Activated CD8-positive, alpha-beta memory T cell treated with anti-CD3 and anti-CD28 coated beads for 48 hours (primary cell): ENCODE measurements at regions not wholly inside any gene's neighbourhood (a gene's known extent, or its start where the extent isn't known, plus 50 kb on each side); places are given as distances from the start of the nearest gene placed in this dataset.

Source experiments
- DNase-seq, 3 experiments: peaks; one replicate each; pipeline ENCODE4 v3.0.0-alpha.2; 2020; ENCODE audit warnings: low read depth in 2 of 3, low spot score in 2 of 3

DNA sequence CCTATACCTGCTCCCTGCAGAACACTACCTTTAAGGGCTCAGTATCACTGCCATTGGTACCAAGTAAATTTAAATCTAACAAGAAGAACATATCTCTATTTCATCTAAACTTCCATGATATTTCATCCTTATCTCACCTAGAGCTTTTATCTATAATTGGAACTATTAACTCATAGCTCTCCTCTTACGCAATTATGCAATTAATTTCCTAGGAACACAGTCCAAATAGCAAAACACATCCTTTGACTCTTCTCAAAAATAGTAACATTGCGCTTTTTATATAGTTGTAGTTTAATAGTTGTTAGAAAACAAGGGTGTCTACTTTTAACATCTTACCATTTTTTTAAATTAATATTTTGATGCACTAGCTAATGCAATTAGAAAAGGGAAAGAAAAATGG, 986.8 kb upstream of the SLC35B3 start:
- DNase-seq: no peak

DNA sequence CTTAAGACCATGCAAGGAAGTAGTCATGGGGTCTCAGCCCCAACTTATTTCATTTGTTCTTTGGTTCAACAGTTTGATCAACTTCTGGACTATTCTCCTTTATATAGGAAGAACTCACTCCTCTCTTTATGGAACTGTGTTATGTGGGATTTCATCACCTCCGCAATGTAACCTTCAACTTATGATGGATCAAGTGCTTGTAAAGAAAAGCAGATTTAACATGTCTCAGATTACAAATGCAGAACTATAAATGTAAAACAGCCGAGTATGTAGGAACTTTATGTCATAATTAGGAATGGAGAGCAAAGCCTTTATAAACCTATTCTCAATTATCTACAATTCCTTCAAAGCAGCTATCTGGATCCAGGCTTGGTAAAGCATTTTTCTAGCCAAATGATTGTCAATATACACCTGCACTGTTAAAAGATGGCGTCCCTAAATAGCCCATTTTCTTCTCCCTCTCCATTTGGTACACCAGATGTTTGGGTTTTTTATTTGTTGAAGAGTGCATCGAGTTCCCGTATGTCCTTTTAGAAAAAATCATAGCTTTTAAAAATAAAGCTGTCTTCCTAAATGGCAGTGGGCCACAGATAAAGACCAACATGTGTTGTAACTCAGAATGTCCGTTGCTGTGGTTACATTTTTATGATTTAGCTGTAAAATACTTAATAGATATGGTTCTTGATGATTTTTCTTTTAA, 985.1 kb upstream of the SLC35B3 start:
- DNase-seq: no peak

DNA sequence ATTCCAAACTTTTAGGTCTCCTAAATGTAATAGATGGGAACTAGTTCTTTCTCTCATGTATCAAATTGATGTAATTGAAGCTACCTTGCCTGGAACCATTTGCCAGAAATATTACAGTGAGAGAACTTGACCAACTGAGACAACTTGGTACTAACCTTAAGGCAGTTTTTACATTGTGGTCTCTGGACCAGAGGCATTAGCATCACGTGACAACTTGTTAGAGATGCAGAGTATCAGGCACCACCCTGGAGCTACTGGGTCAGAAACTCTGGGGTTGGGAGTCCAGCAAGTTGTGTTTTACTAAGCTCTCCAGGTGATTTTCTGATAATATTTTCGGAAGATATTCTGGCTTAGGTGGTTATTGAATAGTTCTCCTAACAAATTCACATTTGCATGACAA, 982.1 kb upstream of the SLC35B3 start:
- DNase-seq: no peak

DNA sequence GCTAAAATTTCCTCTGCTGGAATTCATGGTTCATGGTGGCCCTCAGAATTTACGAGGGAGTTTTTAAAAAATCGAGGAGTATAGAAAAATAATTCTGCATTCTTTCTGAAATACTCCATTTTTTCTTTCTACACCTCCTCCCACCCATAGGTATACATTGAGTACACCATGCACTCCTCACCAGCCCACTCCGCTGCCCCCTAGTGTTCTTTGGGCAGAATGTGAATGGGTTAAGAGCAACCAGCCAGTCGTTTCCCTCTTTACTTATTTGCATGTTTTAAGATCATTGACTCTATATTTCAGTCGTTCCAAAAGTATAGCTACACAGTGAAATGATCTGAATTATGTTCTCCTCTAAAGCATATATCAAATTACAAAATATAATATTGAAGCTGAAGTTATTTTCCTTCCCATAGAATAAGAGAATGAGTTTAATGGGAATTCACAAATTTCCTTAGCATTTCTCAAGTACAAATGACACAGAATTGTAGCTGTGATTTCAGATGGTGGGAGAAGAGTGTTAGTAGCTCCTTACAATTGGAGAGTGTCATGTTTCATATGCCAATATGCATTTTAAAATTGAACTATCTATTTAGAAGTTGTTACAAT, 977.7 kb upstream of the SLC35B3 start:
- DNase-seq: no peak

DNA sequence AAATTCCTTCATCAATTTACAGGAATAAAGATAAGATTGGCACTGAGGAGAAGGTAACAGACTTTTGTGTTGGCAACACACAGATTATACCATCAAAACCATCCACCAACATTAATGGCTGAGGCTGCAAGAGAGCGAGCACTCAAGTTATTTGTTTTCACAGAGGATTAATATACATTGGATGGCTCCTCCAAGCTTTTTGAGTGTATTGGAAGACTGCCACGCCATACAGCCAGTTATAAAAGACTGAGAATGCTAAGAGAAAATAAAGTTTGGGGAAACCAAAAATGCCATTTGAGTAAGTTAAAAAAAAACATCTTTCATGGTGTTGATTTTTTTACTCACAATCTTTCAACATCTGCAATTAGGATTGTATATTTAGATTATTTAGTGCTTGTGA, 973.8 kb upstream of the SLC35B3 start:
- no peak for DNase-seq

DNA sequence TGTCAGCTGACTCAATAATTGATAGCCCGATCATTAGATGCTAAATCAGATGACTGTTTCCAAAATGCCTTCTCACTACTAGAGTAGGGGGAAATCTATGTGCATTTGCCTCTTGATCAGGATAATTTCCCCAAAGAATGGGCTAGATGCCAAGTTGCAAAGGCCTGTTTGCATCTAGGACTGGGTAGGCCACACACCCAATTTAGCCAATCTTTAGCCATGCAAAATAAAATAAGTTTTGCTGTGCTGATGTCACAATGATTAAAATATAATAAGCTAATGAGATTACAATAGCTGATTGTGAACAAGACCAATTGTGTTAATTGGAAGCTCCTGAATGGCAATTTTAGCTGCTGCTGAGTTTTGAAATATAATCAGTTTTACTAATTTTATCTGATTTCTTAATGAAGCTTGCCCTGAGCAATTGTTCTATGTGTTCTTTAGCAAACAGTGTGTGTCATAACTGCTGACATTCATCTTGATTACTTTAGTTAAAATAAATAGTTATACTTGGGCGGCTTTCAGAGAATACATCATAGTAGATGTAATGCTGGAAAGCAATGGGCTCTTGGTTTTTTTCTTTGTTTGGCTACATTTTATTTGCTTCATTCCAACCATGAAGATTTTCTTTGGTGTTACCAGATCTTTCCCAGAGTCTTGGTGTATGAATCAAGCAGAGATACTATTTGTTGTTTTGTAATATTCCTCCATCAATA, 973.2 kb upstream of the SLC35B3 start:
- no peak for DNase-seq

DNA sequence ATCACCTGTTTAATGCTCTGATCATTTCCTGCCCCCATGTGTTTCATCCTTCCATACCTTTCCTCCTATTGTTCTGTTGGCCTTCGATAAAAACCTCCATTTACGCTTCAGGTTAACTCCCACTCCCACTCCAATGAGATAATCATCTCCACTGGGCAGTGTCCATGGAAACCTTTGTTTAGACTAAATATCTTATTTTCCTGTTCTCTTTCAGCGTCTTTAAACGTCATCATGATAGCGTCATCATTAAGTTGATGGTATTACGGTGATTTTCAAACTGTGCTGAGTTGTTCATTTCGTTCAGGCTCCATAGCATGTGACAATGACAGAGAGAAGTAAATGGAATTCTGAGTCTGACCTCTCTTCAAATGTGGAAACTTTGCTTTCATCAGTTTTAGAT, 970.5 kb upstream of the SLC35B3 start:
- DNase-seq: no peak

DNA sequence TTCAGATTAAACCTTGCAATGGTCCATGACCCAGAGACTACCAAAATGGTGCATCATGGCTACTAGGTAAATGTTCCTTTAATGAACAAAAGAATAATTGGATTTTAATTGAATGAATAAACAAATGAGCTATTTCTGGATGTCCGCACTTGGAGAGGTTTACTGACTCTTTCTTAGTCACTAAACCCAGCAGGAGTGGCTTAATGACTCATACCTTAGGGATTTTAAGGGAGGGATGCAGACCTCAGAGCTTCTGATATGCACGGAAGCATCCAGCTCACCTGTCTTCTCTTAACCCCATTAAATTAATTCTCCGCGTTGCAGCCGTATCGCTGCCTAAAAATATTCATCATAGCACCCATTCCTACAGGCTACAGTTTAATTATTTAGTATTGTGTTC, 970.0 kb upstream of the SLC35B3 start:
- no peak for DNase-seq

DNA sequence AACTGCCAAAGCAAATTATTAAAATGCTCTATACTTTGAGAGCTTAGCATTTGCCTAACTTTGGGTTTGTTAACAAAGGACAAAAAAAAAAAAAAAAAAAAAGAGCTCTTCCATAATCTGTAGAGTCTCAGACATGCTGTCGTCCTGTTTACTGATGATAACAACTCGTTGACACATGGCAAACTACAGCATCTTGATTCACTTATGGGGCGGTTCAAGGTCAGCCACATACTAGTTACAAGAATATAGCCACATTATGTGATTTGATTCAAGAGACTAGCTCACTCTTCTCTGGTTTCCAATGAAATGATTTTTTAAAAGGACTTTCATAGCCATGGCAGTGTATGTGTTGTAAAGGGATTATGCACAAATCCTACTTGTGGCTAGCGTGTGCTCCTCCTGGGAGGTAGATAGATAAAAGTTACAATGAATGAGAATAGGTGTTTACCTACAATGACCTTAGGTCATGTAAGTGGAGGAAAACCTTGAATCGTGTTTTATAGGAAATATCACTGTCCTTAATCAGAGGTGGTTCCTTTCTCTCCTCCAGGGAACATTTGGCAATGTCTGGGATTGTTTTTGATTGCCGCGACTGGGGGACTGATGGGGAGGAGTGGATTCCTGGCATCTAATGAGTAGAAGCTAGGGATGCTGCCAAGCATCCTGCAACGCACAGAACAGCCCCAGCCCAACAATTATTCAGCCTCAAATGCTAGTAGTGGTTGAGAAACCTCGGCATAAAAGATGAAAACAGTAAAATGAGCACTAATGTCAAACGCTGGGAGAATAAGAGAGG, 969.2 kb upstream of the SLC35B3 start:
- no peak for DNase-seq

DNA sequence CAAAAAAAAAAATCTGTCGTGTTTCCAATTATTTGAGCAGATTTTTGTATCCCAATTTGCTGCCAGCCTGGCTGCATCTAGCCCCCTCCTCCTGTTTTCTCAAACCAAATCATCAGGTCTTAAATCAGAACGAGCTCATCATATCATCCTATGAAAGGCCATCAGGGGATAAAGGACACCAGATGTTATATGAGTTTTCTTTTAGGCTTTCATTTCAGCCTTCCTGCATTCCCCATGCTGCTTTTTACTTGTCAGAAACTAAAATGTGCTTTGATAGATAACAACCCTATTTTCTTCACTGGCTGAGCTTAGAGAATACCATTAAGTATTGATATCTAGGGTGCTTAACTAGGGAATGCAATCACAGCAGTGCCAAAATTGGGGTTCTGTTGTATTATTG, 968.4 kb upstream of the SLC35B3 start:
- no peak for DNase-seq

DNA sequence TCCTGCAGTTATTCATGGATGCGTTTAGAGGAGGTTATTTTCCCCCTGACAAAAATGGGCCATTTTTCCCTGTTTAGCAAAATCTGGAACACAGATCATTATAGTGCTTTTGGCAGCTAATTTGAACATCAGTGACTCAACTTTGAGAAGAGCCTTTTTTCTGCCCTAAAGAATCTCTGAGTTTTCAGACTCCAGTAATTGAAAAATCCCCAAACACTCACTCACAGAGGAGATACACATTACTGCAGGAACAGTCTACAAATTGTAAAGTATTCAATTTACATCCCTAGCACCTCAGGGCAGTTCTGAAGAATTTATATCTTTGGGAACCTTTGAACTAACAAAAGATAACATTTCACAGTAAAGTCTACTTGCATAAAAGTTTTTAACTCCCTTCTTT, 966.6 kb upstream of the SLC35B3 start:
- no peak for DNase-seq

DNA sequence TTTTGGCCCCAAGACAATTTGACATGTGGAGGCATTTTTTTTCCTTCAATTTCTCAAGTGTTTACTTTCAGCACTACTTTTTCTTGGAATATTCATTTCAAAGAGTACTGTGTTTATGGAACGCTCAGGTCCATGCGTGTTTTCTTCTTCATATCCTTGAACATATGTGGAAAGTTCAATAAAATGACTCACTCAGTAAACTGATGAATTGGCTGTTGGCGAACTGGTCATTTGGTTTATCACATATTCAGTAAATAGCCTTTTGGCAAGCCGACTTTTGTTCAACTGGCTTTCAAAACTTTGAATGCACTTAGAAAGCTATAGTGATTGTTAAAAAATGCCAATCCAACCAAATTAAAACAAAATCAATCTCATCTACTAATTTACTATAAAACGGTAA, 964.6 kb upstream of the SLC35B3 start:
- no peak for DNase-seq

DNA sequence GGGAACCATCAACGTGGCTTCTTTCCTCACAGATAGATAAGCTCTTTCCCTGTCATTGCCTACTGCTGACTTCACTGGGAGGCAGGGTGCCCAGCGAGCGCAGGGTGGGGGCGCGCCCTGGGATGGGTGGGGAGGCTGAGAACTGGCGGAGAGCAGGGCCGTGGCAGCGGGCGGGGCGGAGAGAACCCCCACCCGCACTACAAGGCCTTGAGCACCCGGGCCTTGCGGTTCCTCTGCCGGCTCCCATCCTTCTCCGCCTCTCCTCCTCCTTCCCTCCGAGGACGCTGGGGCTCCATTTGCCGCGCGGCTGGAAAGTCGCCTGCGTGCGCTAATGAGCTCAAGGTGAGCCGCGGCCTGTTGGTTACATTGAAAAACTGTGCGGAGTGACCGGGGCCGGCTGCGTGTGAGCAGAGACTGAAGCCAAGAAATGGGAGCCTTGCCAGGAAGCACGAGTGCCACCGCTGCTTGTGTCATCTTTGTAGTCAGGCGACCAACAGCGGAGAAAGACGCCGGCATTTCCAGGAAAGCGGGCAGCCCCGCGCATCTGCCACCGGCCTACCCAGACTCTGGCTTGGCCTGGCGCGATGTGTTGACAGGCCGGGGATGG, 963.5 kb upstream of the SLC35B3 start:
- no peak for DNase-seq

DNA sequence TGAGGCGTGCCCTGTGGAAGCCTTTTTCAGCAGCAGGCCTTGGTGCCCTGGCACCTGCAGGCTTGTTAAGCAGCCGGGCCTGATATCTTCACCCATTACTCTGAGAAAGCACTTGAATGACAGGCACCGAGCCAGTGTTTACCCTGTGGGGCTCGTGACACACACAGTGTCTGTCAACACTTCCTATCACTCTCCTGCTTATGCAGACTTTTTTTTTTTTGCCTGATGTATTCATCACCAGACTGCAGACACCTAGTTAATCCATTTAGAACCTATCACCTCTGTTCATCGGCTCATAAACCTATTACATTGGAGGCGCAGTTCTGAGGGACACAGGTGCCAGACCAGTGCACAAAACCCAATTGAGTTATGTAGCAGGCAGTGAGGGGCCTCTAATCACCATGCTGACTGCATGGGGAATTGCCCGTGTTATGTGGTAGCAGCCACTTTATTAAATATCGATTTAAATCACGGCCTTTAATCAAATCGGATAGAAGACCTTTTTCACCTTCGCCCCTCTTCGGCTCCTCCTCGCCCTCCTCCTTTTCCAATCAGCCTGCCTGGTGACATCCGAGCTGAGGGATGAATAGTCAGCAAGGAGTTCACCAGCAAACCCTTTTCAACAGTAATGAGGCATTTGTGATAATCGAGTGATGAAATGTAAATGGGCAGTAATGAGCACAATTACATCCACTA, 962.9 kb upstream of the SLC35B3 start:
- no peak for DNase-seq

DNA sequence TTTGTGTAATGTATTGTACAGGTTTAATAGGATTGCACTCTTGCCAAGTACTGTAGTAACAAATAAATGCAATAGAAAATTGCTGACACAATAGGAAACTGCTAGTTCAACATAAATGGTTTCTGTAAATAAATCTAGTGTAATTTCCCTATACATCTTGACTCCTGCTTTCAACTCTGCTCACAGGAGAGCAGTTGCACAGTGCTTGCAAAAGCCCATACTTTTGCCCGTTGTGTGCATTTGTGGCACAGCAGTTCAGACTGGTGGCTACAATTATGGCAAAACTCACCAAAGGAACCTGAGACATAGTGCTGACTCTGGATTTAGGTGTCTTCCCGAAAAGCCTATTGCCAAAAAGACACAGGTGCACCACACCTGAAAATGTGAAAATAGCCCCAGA, 953.3 kb upstream of the SLC35B3 start:
- no peak for DNase-seq

DNA sequence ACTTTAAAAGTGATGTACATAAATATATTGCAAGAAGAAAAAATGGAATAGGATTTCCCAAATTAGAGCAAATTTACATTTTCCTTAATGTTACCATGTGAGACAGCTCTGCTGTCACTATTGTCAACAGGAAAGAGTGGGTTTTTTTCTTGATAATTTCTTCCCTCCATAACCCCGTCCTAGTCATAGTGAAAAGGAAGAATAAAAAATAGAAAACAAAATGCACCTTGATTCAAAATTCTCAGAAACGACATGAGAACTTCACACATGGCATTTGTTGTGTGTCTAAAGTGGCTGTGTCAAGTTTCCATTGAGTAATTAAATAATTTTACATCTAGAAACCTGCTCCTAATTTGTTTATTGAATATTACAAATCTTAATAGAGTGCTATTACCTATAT, 945.2 kb upstream of the SLC35B3 start:
- DNase-seq: no peak

DNA sequence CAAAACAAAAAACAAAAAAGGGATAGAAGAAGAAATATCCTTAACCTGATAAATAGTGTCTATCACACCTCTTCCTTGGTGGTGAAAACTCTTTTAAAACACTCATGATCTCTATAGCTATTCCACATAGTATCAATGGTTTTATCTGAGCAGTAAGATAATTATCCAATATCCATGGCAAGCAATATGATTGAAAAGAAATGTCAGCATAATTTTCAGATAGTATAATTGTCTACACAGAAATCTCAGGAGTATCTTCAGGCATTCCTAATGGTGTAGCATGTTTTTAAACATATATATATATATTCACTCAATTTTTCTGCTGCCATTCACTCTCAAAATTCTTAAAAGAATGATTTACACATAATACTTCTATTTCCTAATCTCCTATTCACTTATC, 938.0 kb upstream of the SLC35B3 start:
- DNase-seq: no peak

DNA sequence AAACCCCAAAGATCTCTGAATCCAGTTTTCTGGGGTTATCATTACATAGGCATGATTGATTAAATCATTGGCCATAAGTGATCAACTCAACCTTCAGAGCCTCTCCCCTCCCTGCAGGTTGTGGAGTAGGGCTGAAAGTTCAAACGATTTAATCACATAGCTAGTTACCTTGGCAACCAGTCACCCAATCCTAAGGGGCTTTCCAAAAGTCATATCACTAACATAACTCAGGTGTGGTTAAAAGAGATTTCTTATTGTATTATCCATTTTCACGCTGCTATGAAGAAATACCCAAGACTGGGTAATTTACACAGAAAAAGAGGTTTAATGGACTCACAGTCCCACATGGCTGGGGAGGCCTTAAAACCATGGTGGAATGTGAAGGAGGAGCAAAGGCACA, 935.1 kb upstream of the SLC35B3 start:
- no peak for DNase-seq

DNA sequence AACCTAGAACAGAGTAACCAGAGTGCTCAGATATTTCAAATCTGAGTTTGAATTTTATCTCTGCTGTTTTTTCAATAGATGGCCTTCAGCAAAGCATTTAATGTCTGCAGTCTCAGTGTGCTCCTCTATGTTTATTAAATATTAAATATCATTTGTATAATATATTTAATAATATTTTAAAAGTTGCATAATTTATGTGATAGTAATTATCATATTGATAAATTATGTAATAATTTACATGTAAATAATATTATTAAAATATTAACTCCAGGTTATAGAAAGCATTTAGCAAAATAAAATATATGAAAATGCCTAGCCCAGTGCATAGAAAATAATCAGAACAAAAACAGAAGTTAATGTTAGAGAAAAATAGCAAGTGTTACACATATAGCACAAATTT, 930.0 kb upstream of the SLC35B3 start:
- no peak for DNase-seq

DNA sequence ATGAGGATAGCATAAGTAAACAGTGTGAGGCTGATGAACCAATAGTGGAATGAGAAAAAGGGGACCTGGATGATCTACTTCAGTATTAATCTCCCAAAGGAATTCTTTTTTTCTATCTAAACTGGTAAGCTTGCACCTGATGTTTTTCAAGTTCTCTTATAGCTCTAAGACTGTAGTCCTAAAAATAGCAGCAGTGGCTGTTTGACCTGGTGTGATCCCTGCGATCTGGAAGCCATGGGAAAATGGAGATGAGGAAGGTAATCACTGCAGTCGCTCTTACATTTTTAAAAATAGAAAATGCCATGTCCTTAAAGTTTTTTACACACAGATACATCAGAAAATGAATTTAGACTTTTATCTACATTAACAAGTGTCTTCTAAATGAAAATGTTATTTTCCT, 926.4 kb upstream of the SLC35B3 start:
- DNase-seq: no peak

DNA sequence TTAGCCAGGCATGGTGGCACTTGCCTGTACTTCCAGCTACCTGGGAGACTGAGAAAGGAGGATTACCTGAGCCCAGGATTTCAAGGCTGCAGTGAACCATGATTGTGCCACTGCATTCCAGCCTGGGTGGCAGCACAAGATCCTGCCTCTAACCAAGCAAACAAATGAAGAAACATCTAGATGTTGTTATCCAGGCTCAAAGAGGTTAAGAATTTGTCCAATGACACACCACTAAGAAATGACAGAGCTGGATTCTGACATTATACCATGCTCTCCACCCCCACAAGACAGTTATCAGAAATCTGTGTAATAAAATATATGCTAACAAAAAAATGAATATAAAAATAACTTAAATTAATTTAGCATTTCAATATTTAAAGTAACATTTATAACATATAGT, 925.5 kb upstream of the SLC35B3 start:
- no peak for DNase-seq
